ENCODE measurements at regions not wholly inside any gene's neighbourhood (a gene's known extent, or its start where the extent isn't known, plus 50 kb on each side); places are given as distances from the start of the nearest gene placed in this dataset.

GRCh38 chr22:48210198-48210580, 1447.7 kb downstream of the TBC1D22A start:
- Histone ChIP-seq H3K9me3 (ENCODE audit: control insufficient read depth, insufficient read depth, low read depth, low read length) (no peaks in the 10 kb centered on the region), H3K27ac (ENCODE audit: extremely low read depth, low read depth, low read length) (no peak overlapping the region), H3K4me1 (ENCODE audit: control insufficient read depth, insufficient read depth, low read length) (no peaks in the 10 kb centered on the region), H3K36me3 (ENCODE audit: control insufficient read depth in 2 of 2, insufficient read depth in 1 of 2, low read length in 2 of 2) (no peaks in the 10 kb centered on the region), H3K4me3 (ENCODE audit: low read depth, low read length) (no peak overlapping the region)
- POLR2A ChIA-PET, result no interaction called here
- TF ChIP-seq ZNF677 (tag by site-specific recombination; IDR thresholded peaks at IDR 0.05) (no peak), ZNF624 (tag by site-specific recombination; IDR thresholded peaks at IDR 0.05) (no peak), ZNF777 (tag by site-specific recombination; IDR thresholded peaks at IDR 0.05; ENCODE audit: borderline replicate concordance) (no peak)
- CTCF ChIA-PET, result no interaction called here

- TF ChIP-seq PRDM10 (tag by site-specific recombination; IDR thresholded peaks at IDR 0.05) (no peak), ZNF311 (tag by site-specific recombination; IDR thresholded peaks at IDR 0.05; ENCODE audit: borderline replicate concordance) (no peak), KLF10 (tag by site-specific recombination; IDR thresholded peaks at IDR 0.05) (no peak), ZNF626 (tag by site-specific recombination; IDR thresholded peaks at IDR 0.05) (no peak), PRDM2 (tag by site-specific recombination; IDR thresholded peaks at IDR 0.05; ENCODE audit: borderline replicate concordance) (no peak), FEZF1 (tag by site-specific recombination; IDR thresholded peaks at IDR 0.05) (no peak), ZNF776 (tag by site-specific recombination; IDR thresholded peaks at IDR 0.05; ENCODE audit: borderline replicate concordance) (no peak), ZNF416 (tag by site-specific recombination; IDR thresholded peaks at IDR 0.05) (no peak), ZNF394 (tag by site-specific recombination; IDR thresholded peaks at IDR 0.05; ENCODE audit: borderline replicate concordance) (no peak), ZBTB20 (tag by site-specific recombination; IDR thresholded peaks at IDR 0.05) (no peak), ZNF23 (tag by site-specific recombination; IDR thresholded peaks at IDR 0.05; ENCODE audit: borderline replicate concordance) (no peak), ZNF529 (tag by site-specific recombination; IDR thresholded peaks at IDR 0.05; ENCODE audit: insufficient replicate concordance) (no peak), BCL6B (tag by site-specific recombination; IDR thresholded peaks at IDR 0.05) (no peak), ZNF335 (tag by site-specific recombination; conservative IDR thresholded peaks at IDR 0.05) (no peak)
- ChIA-PET CTCF (no interaction called here), POLR2A (no interaction called here)
- H3K36me3 ChIP-seq (ENCODE audit: control insufficient read depth in 2 of 2, insufficient read depth in 1 of 2, low read length in 2 of 2), result no peaks in the 10 kb centered on the region
- no peaks in the 10 kb centered on the region for H3K4me1 ChIP-seq (ENCODE audit: control insufficient read depth, insufficient read depth, low read length)
- no peaks in the 10 kb centered on the region for H3K9me3 ChIP-seq (ENCODE audit: control insufficient read depth, insufficient read depth, low read depth, low read length)
- H3K4me3 ChIP-seq (ENCODE audit: low read depth, low read length), result no peak overlapping the region
- H3K27ac ChIP-seq (ENCODE audit: extremely low read depth, low read depth, low read length), result no peak overlapping the region
Observed at GRCh38 chr22:48209473-48210197, 1447.2 kb downstream of the TBC1D22A start.
